HG03558 (cell line): ENCODE measurements at regions not wholly inside any gene's neighbourhood (a gene's known extent, or its start where the extent isn't known, plus 50 kb on each side); places are given as distances from the start of the nearest gene placed in this dataset.
"Not testable (repeated sequence)": the region's sequence is repeated elsewhere in the genome, so short reads cannot be mapped to it uniquely, and the experiment has no call there.

ENCODE experiments used
- ATAC-seq: cut with Tn5 transposase; IDR thresholded peaks from one replicate; pipeline ENCODE4 v1.9.1; 2021; ENCODE audit warnings: moderate number of reproducible peaks; ENCODE audit not compliant: unreplicated experiment; ENCODE audit errors: extremely low read depth

DNA sequence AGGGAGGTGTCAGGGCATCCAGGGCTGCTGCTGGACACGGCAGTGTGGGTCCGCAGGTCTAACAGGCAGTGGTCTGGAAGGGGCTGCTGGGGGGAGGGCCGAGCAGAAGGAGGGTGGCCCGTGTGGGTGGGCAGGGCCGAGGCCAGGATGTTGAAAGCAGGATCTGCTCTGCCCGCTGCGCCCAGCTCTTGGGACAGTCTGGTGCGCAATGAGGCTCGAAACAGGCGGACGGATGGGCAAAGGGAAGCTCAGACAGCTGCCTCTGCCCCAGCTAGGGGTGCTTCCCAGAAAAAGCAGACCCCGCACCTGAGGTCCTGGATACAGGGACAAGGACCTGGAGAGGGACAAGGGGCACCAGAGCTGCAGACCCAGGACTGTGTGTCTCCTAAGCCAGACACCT, 121.3 kb downstream of the FAM53A start:
- no peak for ATAC-seq

DNA sequence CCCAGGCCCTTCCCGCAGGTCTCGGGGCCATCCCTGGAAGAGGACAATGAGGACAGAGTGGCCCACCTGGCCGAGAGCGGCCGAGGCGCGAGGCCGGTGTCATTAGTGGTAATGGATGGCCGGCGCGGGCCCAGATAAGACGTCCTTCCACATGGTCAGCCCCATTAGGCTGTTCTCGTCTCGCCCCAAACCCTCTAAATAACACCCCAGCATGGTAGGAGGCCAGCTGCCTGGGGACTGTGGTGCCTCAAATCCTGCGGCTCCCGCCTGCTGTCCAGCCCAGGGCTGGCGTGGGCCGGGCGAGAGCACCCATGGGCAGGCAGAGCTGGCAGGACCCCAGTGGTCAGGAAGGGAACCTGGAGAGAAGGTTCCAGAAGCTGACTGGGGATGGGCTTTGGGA, 121.7 kb downstream of the FAM53A start:
- no peak for ATAC-seq

DNA sequence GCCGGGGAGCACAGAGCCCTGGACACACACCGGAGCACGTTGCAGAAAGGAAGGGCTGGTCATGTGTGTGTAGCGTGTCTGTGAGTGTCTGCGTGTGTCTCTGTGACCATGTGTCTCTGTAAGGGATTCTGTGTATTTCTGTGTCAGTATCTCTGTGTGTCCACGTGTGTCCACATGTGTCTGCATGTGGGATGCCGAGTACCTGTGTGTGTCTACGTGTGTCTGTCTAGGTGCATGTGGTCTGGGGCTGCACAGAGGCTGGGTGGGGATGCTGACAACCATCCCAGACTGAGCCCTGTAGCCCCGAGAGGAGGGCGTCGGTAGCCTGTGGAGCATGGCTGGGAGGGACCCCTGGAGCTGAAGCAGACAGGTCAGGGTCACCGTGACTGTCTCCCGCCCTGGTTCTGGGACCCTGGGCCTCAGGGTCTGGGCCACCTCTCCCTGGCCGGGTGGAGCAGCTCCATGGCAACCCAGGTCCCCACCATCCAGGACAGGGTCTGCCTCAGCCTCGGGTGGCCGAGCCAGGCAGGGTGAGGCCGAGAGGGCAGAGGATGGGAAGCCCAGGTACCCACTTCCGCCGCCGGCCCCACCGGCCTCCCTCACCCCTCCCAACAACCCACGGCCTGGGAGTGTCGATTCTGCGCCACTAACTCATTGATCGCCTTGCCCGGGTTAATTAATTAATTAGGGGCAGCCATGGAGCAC, 122.7 kb downstream of the FAM53A start:
- no peak for ATAC-seq

DNA sequence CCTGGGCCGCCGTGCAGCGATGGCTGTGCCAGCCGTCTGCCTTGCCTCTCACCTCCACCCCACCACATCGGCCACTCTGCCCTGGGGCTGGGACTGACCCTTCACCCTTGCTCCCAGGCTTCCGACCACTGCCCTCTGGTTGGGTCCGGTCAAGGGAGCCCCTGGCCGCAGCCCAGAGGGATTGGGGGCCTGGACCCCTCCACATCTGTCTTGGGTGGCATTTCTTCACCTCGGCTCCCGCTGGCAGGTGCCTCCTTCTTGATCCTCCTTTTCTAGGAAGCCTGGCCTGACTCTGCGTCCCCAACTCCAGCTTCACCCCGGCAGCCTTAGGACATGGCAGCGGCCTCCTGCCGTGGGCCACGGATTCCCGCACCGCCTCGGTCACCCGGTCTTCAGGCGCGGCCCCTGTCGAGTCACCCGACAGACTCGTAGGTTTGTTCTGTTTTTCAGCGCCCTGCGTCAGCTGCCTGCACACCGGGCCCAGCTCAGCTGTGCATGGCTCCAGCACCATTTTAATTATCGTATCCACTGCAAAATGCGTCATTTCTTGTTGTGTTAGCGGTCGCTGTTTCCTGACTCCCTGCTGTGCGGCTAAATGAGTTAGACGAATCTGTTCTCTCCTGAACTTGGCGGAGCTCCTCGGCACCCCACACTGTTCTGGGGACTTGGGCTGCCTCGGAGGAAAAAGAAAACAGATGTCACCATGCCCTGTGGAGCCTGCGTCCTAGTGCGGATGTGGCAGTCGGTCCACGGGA, 124.0 kb downstream of the FAM53A start:
- no peak for ATAC-seq

DNA sequence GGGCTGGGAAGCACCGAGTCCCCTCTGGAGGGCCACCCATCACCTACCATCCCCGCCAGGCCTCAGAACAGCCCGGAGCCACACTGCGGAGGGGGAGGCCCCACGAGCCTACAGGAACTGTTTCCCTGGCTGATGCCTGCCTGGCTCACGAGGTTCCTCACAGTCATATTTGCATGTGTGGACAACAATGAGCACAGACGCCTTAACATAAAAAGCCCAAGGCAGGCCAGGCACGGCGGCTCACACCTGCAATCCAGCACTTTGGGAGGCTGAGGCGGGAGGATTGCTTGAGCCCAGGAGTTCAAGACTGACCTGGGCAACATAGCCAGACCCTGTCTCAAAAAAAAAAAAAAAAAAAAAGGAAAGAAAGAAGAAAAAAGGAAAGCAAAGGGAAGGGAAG, 125.9 kb downstream of the FAM53A start:
- ATAC-seq, result no peak

DNA sequence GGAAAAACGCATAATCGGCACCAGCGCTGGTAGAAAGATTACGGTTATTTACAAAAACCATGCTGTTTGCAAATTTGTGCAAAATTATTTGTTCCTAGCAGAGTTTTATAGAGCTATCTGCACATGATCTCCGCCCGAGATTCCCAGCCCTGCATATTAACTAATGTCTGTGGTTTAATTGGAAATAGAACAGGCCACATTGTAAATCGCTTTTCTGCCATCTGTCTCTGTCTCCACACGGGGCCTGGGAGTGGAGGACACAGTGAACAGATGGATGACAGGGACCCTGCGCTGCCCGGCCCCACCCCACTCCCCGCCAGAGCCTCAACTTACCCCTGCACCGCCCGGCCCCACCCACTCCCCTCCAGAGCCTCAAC, 126.9 kb downstream of the FAM53A start:
- no peak for ATAC-seq

DNA sequence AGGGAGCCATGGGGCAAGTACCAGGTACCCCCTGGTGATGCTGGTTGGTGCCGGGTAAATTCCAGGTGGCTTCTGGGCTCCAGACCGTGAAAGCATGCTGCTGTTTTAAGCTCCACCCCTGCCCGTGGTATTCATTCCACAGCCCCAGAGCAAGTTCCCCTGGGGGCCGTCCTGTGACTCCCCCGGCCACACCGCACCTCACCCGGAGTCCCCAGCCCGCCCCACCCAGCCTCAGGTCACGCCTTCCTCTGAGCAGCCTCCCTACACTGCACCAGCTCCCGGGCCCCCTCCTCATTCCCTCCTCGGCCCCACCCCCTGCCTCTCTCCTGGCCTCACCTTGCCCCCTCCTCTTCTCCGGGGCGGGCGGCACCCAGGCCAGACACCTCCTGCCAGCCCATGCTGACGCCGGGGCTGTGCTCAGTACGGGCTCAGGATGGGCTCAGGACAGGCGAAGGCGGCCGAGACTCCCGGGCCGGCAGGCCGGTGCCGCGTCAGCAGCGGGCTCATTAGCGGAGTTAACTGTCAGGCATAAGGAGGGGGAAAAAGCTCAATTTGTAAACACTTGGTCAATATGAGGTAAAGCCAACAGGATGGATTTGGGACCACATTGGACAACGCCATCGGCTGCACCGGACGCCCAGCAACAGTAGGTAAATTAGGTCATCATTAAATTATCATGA, 127.4 kb downstream of the FAM53A start:
- ATAC-seq, result no peak

DNA sequence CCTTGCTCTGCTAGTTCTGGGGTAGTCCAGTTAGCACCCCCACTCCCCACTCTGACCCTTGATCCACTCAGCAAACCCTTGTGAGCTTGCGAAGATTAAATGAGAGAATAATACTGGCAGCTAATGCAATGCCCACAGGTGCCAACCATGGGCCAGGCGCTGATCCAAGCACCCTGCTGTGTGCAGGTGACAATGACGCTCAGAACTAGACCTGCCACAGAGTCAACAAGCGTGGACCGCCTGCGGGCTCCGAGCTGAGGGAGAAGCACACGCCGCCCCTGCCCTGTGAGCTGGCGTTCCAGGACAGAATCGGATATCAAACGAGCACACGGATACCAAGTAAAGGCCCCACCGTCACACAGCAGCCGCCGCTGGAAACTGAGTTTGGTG, 129.2 kb downstream of the FAM53A start:
- ATAC-seq, result no peak

DNA sequence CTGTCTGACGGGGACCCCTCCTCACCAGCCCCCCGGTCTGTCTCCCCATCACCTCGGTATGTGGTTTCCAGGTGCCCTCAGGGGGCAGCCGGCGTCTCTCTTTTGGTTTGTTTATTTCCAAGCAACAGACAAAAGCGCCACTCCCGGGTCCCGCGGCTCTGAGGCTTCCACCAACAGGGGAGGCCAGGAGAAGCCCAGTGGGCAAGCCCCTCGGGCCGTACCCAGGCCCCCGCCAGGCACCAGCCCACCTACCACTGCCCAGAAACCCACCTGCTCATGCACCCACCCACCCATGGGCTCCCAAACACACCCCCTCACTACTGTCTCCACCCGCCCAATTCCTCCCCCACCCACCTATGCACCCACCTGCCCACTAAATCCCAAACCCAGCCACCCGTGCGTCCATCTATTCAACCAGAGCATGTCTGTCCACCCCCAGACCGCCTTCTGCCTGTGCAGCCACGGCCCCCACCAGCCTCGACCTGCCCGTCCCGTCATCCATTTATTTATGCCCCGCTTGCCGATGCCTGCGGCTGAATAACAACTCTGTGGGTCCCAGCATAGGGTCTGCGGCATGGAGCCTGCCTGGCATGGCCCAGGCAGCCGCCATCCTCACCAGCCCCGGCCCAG, 129.8 kb downstream of the FAM53A start:
- ATAC-seq, result no peak

DNA sequence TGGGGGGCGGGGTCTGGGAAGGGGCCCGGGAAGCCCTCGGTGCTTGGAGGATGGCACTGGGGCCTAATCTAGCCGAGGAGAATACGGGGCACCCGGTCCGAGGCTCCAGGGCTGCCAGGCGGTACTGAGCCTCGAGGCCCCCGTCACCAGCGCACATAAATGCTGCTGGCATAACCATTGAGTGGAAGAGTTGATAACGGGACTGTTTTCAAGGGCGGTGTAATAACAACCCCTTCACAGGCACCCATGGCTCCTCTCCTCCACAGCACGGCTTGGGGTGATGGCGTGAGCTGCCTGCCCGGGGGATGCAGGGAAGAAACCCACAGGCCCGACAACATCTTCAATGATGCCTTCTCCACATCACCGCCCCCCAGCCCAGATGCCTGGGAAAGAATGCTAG, 130.7 kb downstream of the FAM53A start:
- ATAC-seq, result no peak

DNA sequence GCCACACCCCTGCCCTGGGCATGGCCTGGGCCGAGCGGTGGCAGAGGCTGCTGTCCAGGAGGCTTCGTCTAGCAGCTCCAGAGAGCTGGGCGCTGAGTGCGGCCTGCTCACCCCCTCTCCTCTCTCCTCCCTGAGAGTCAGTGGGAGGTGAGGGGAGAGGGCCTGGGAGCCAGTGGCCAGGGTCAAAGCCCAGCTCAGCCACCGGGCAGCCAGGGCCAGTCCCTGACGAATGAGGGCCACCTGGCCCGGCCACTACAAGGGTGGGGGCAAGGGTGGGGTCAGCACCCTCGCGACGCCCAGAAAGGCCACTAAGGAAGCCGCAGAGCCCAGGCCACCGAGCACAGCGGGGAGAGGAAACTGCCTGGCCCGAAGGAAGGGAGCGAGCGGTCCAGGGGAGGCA, 131.7 kb downstream of the FAM53A start:
- no peak for ATAC-seq

DNA sequence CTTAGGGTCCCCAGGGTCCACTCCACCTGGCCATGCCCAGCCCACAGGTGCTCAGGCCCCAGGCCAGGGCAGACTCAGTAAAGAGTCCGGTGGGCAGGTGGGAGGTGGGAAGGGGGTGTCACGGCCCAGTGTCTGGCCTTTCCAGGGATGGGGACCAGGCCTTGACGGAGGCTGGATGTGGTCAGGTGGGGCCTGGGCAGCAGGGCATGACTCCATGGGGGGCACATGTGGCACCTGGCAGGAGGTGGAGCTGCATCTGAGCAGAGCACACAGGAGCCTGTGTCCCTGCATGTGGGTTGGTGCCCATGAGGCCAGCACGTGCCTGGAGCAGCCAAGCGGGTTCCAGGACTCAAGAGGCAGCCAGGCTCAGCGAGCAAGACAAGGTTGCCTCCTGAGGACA, 132.9 kb downstream of the FAM53A start:
- ATAC-seq, result no peak

DNA sequence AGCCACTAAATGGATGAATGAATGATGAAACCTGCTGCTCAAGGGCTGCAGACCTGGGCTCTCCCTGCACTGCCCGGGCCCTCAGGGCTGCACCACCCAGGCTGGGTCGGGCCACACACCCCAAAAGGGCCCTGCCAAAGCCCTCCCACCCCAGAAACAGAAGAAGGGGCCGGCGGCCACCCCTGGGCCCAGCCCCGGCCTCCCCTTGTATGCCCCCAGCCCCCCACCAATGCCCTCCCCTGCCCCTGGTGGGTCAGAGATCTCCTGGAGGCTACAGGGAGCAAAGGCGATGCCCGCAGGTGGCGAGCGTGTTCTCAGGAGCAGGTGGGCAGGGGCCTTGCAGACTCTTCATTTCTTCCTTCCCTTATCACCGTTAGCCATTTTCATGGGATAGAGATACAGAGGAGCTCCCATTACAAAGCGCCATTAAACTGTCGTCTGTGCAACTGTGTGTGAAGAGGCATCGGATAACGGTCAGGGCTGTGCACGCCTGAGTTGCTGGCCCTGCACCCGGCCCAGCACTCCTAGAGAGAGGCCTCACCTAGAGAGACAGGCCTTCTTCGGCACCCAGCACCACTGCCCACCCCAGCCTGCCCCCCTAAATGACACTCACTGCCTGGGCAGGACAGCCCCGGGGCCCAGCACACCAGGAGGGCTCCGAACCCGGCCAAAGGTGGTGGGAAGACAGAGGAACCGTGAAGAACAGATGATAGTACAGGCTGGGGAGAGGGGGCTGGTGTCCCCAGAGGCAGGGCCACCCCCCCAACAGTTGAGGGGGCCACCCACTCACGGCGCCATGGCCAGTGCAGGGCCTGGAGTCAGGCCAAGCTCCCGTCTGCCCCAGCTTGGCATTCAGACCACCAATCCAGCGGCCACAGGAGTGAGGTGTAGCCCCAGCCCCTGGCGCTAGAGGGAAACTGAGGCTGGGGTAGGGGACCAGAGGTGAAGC, 133.7 kb downstream of the FAM53A start:
- no peak for ATAC-seq

DNA sequence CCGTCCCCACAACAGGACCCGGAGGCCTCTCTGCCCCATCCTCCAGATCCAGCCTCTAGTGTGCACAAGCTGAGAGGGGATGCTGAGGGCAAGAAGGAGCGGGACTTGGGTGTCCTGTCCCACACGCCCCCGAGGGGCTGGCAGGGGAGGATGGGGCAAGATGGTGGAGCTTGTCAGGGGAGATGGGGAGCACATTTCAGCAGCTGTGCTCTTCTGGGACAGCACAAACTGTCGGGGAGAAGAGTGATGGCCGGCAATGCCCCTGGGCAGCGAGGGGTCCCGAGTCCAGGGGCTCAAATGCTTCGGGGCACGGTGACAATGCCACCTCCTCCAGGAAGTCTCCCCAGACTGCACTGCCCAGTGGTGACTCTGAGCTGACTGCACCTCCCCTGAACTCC, 134.5 kb downstream of the FAM53A start:
- ATAC-seq, result no peak

DNA sequence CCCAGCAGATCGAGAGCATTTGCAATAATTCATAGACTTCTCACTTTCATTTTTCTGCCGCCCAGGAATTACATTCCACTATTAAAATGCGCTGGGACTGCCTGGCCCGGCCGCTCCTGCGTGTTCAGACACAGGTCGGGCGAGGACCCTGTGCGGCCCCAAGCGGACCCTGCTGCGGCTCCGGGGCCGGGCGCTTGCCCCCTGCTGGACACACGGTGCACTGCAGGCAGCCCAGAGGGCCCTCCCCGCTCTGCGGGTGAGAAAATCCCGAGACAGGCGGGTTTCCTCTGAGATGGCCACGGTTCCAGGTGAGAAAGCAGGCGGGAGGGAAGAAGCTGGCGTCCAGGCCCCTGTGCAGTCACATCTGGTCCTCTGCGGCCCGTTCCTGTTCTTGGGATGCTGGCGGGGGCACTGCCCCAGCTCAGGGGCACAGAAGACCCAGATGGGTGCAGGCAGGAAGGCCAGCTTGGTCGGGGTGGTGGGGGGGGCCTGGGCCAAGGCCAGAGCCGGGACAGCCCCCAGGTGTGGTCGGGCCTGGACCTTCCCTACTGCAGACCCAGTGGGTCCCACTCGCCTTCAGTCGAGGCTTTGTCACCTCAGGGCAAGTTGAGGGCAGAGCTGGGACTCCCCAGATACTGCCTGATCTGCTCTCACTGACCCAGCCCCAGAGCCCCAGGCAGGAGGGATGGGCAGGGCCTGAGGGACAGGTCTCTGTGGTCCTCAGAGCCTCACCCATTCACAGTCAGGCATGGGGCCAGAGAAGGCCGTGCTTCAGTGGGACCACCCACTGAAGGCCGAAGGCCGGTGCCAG, 135.1 kb downstream of the FAM53A start:
- ATAC-seq, result not testable (repeated sequence)

DNA sequence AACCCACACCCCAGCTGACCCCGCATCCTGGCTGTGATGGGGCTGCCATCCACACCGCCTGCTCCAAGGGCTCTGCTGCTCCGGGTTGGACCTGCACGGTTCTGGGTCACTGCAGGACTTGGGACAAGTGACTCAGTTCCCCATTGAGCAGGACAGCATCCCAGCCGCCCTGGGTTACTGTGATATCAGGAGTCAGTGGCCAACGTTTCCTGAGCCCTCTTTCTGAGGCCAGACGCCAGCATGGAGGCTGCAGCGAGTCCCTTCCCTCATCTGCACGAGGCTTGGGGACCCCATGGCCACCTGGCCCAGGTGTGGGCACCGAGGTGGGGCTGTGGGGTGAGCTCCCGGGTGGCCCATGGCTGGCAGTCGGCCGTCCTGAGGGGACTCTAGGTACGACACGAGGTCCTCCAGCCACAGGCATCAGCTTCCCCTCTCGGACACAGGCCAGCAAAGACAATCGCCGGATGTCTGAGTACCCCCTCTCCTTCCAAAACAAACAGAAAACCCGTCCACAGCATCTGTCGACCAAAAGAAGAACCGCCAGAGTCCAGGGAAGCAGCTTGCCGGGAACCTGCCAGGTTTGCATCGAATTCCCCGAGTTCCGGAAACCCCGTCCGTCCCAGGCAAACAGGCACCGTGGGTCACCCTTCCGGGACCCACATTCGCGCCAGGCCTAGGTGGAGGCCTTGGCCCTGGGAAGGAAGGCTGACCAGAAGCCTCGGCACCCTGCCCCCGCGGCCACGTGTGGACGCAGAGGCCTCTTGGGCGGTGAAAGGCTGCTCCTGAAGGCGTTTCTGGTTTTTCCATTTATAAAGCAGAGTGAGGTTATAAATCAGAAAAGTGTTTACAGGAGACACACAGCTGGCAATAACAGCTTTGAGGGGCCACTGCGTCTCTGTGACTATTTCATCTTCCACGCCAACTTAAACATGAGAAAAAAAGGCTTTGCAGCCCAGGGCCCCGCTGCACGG, 136.0 kb downstream of the FAM53A start:
- no peak for ATAC-seq

DNA sequence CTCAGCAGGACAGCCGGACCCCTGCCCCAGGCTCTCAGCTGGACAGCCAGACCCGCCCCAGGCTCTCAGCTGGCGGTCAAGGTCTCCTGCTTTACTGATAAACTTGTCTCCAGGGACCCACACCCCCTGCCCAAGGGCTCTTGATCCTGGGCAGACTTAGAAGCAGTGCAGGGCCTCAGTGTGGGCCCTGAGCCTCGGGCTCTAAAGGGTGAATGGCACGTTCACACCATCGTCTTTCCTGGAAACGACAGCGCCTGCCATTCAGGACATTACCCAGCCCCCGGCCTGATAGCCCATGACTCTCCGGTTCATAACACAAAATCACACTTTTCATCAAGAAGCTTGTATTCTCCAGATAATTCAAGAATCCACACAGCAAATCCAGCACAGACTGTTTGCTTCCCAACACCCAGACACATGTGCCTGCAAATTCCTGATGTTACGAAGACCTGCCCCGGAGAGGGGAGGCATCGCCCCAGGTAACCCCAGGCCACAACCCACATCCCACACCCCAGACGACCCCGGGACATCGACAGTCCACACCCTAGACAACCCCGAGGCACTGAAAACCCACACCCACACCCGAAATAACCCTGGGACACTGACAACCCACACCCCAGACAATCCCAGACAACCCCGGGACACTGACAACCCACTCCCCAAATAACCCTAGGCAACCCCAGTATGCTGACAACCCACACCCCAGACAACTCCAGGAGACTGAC, 136.8 kb downstream of the FAM53A start:
- ATAC-seq, result no peak
